H7 (cell line): ENCODE measurements at regions not wholly inside any gene's neighbourhood (a gene's known extent, or its start where the extent isn't known, plus 50 kb on each side); places are given as distances from the start of the nearest gene placed in this dataset.
"Not testable (repeated sequence)": the region's sequence is repeated elsewhere in the genome, so short reads cannot be mapped to it uniquely, and the experiment has no call there.

Experiments
- DNase-seq: peaks from one replicate; pipeline ENCODE4 v3.0.0; 2012
- H3K27me3 ChIP-seq: 2 replicates; pipeline ENCODE4 v1.6.0; 2011; ENCODE audit warnings: mild to moderate bottlenecking, low read length; ENCODE audit not compliant: control insufficient read depth, insufficient read depth
- H3K36me3 ChIP-seq: replicated peaks from 2 replicates; pipeline ENCODE4 v1.5.1; 2011; ENCODE audit warnings: low read length; ENCODE audit not compliant: control insufficient read depth, insufficient read depth
- H3K4me3 ChIP-seq: 2 replicates; pipeline ENCODE4 v1.5.1; 2011; ENCODE audit warnings: low read depth, mild to moderate bottlenecking, control low read depth, low read length, moderate library complexity; ENCODE audit not compliant: insufficient read depth

DNA sequence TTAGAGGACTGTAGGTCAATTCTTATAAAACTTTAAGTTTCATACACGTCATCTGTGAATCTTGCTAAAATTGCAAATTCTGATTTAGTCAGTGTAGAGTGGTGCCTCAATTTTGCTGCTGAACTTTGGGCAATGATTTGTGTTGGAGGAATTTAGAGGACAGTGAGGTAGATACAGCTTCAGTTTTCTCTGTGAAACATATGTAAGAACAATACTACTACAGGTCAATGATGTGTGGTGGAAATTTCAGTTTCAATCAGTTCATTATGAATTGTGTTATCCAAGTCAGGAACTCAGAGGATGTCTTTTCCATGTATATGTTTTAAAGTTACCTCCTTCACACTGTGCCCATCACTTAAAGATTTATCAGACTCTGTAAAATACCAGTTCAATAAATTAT is 1597.8 kb upstream of the PCDH10 start:
- Histone ChIP-seq H3K36me3 (no peaks in the 10 kb centered on the region), H3K27me3 (no peaks in the 10 kb centered on the region), H3K4me3 (no peak overlapping the region)
- DNase-seq, result no peak

DNA sequence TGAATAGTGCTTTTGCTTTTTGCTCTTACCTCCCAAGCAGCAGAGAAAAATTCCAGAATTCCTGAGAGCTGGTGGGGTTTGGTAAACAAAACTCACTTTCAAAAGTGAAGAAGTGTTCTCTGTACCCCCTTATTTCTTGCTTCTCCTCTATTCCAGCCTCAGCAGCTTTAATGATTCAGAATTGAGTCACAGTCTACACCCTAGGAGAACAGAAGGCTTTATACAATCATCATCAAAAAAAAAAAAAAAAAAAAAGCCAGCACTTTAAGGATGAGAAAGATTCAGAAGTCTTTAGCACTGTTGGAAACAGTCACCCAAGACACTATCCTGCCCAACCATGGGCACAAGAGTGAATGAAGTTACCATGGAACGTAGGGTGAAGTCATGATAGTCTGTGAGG is 1583.1 kb upstream of the PCDH10 start:
- DNase-seq, result no peak
- Histone ChIP-seq H3K27me3 (no peaks in the 10 kb centered on the region), H3K4me3 (no peak overlapping the region), H3K36me3 (no peaks in the 10 kb centered on the region)

DNA sequence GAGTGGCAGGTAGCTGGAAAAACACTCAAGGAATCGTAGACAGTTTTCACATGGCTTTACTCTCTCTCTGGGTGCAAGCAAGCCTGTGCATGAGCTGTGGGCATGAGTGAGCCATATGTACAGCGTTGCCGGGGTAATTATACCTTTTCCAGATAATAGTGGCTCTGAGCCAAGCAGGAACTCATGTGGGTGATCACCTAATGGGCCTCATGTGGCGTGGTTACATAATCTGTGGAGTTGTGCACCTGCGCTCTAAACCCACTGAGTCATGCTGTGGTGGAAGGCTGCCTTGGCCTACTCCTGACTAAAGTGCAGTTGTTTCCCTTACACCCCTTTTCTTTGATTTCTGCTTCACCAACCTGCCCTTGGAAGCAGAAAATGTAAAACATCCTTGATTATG is 1564.5 kb upstream of the PCDH10 start:
- Histone ChIP-seq H3K36me3 (no peaks in the 10 kb centered on the region), H3K4me3 (no peak overlapping the region), H3K27me3 (no peaks in the 10 kb centered on the region)
- DNase-seq, result no peak

DNA sequence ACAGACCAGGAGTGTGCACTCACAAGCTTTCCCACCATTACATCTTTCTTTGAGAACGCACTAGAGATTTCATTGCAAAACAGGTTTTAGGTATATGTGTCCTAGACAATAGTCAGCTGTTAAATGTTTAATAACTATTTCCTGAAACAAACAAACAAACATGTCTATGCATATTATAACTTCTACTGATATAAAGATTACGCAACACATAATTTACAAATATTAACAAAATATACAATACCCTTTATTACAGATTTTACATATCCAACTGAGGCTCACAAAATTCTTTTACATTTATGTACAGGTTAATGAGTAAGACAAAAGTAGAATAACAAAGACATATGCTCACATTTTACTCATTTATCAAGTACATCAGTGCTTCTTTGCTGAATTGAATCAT is 1554.0 kb upstream of the PCDH10 start:
- DNase-seq, result no peak
- Histone ChIP-seq H3K36me3 (no peaks in the 10 kb centered on the region), H3K27me3 (no peaks in the 10 kb centered on the region), H3K4me3 (no peak overlapping the region)

DNA sequence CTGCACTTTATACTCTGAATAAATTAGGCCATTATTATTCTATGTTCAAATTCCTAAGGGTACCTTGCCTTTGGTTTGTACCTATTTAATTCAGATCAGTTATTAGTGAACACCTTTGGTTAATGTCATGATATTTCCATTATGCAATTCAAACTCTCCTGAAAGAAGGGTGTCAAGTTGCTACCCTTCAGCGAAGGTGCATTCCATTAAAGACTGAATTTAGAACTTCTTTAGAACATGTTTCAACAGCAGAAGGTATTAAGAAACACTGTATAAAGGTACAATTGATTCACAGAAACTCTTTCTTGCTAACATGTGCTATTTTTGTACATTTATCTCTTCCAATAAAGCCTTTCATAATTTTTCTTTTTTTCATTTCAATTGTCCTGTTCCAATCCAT is 1545.4 kb upstream of the PCDH10 start:
- Histone ChIP-seq H3K4me3 (no peak overlapping the region), H3K27me3 (no peaks in the 10 kb centered on the region), H3K36me3 (no peaks in the 10 kb centered on the region)
- no peak for DNase-seq

DNA sequence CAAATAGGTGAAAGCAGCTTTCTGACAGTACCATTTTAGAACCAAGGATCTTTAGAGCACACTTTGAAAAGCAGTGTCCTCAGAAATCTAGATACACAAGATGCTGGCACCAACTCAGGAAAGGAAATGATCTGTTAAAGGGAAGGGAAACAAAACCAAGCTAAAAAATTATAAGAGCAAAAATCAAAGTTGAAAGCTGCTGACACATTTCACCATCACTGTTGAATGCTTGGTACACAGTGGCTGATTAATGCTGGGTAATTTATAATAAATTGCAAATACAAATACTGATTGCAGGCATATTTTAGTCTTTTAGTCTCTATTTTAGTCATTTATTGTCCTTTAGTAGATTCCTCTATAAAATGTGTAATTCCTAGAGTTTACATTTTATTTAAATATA is 1540.1 kb upstream of the PCDH10 start:
- Histone ChIP-seq H3K4me3 (no peak overlapping the region), H3K27me3 (no peaks in the 10 kb centered on the region), H3K36me3 (no peaks in the 10 kb centered on the region)
- DNase-seq, result no peak

DNA sequence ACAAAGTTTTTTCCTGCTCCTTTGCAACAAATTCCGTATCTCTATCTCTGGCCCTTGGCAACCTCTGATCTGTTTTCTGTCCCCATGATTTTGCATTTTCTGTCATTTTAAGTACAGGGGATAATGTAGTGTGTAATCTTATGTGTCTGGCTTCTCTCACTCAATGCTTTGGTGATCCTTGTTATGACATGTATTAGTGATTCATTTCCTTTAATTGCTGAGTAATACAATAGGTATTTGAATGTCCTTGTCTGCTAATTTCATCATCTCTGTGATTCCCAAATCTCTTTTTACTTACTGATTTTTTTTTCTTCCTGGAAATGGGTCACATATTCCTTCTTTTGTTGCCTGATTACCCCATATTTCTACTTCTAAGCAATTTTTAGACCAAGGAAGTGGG is 1538.6 kb upstream of the PCDH10 start:
- not testable (repeated sequence) for DNase-seq, H3K4me3 ChIP-seq, H3K36me3 ChIP-seq, H3K27me3 ChIP-seq

DNA sequence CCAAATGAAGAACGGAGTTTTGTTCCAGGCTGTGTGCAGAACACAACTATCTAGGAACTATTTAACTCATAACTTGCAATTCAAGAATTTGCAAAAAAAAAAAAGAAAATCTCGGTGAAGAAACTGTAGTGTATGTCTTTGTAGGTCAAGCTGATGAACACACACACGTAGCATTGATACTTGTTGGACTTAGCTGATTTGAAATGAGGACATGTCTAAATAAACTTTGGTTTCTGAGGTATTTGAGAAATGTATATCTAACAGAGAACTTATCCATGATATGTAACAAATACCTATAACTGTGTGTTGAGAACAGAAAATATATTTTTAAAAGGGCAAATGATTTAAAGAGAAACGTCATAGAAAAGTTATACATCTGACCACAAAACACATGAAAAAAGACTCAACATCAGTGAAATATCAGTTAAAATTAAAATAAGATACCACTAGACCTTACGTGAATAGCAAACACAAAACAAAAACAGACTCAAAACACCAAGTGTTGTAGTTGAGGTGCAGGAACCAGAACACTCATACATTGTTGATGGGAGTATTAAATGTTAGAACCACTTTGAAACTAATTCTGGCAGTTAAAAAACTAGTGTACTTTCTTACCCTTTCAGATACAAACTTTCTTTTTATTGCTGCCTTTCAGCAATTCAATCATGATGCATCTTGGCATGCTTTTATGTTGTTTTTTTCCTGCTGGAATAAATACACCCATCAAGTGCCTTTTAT is 1535.8 kb upstream of the PCDH10 start:
- no peaks in the 10 kb centered on the region for H3K27me3 ChIP-seq
- DNase-seq, result no peak
- H3K36me3 ChIP-seq, result no peaks in the 10 kb centered on the region
- no peak overlapping the region for H3K4me3 ChIP-seq

DNA sequence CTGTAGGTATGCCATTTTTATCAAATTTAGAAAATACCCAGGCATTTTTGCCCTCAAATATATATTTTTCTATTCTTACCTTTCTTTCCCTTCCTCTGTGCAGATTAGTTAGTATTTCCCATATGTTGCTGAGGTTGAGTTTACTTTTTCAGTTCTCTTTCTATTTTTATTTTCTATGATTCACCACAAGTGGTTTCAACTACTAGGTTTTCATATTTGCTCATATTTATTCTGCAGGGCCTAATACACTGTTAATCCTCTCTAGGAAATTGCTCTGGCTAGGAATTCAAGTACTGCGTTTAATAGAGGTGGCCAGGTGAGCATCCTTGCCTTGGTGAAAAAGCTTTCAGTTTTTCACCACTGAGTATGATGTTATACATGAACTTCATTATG is 1535.3 kb upstream of the PCDH10 start:
- no peak for DNase-seq
- H3K4me3 ChIP-seq, result no peak overlapping the region
- H3K27me3 ChIP-seq, result no peaks in the 10 kb centered on the region
- H3K36me3 ChIP-seq, result no peaks in the 10 kb centered on the region

DNA sequence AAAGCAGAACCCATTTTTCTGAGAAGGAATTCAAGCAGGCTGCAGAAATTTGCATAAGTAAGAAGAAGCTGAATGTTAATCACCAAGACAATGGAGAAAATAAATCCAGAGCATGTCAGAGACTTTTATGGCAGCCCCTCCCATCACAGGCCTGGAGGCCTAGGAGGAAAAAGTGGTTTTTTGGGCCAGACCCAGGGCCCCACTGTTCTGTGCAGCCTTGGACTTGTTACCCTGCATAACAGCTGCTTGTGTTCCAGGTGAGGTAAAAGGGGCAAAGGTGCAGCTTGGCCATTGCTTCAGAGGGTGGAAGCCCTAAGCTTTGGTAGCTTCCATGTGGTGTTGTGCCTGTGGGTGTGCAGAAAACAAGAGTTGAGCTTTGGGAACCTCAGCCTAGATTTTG is 1516.2 kb upstream of the PCDH10 start:
- Histone ChIP-seq H3K36me3 (no peaks in the 10 kb centered on the region), H3K27me3 (no peaks in the 10 kb centered on the region), H3K4me3 (no peak overlapping the region)
- DNase-seq, result no peak

DNA sequence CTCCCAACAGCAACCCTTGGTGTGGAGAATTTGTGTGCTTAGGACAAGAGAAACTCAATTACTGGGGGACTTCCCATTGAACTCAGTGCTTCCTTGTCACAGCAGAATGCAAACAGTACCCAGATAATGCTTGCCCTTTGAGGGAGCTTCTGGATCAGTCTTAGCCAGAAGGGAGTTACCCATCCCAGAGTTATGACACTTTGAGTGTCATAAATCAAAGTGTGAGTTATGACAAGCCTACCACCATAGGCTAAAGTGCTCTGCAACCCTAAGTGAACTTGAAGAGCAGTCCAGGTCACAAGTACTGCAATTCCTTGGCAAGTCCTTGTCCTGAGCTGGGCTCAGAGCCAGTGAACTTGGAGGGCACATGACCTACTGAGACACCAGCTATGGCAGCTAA is 1513.9 kb upstream of the PCDH10 start:
- H3K4me3 ChIP-seq, result no peak overlapping the region

DNA sequence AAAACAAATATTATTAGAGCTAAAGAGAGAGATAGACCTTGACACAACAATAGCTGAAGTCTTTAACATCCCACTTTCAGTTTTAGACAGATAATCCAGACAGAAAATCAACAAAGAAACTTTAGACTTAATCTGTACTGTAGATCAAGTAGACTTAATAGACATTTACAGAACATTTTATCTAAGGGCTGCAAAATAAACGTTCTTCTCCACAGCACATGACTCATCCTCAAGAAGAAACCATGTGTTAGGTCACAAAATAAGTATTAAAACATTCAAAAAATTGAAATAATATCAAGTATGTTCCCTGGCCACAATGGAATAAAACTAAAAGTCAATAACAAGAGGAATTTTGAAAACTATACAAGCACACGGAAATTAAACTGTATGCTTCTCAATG is 1510.3 kb upstream of the PCDH10 start:
- DNase-seq, result no peak
- Histone ChIP-seq H3K27me3 (no peaks in the 10 kb centered on the region), H3K4me3 (no peak overlapping the region), H3K36me3 (no peaks in the 10 kb centered on the region)

More for the DNA sequence above, 1513.9 kb upstream of the PCDH10 start:
- Histone ChIP-seq H3K27me3 (no peaks in the 10 kb centered on the region), H3K36me3 (no peaks in the 10 kb centered on the region)
- DNase-seq, result no peak

DNA sequence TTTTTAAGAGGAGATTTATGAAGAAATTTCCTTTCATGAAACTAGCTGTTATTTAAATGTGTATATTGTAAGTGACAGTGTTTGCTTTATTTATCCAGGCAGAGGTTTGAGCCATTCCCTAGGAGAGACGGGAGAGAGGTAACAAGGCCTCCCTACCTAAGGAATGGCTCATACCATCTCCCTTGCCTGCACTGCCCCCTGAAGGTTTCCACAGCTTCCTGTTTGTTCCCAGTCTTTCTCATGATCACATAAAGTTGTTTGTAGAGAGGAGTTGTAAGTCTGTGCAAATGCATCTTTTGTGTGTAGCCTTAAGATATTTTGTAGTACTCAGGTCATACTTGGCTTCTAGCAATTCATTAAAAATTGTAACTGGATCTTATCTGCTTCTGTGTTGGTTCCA is 1504.5 kb upstream of the PCDH10 start:
- Histone ChIP-seq H3K27me3 (no peaks in the 10 kb centered on the region), H3K36me3 (no peaks in the 10 kb centered on the region), H3K4me3 (no peak overlapping the region)
- DNase-seq, result peak; percentile 30

DNA sequence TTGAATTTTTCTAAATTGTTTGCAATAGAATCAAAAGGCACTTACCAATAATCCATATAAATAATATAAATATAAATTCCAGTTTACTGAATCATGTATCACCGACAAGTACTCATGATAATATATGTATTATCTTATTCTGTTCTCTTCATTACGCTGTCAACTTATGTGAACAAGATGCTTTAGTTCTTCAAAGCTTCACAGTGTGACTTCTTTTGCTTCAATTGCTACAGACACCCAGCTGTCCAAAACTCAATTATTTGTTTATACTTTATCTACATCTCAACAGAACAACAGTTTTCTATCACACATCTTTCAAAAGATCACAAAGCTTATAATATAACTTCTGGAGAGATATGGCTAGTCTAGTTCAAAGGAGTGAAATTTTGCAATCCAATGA is 1499.9 kb upstream of the PCDH10 start:
- Histone ChIP-seq H3K4me3 (no peak overlapping the region), H3K36me3 (no peaks in the 10 kb centered on the region), H3K27me3 (no peaks in the 10 kb centered on the region)
- no peak for DNase-seq

DNA sequence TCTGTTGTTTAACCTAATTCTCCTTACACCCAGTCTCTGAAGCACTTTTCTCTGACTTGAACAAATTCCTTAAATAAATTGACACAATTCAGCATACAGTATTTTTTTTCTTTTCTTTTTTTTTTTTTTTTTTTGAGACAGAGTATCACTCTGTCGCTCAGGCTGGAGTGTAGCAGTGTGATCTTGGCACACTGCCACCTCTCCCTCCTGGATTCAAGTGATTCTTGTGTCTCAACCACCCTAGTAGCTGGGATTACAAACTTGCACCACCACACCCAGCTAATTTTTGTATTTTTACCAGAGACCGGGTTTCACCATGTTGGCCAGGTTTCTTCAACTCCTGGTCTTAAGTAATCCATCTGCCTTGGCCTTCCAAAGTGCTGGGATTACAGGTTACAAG is 1498.1 kb upstream of the PCDH10 start:
- no peaks in the 10 kb centered on the region for H3K27me3 ChIP-seq
- H3K36me3 ChIP-seq, result no peaks in the 10 kb centered on the region
- H3K4me3 ChIP-seq, result no peak overlapping the region
- no peak for DNase-seq

DNA sequence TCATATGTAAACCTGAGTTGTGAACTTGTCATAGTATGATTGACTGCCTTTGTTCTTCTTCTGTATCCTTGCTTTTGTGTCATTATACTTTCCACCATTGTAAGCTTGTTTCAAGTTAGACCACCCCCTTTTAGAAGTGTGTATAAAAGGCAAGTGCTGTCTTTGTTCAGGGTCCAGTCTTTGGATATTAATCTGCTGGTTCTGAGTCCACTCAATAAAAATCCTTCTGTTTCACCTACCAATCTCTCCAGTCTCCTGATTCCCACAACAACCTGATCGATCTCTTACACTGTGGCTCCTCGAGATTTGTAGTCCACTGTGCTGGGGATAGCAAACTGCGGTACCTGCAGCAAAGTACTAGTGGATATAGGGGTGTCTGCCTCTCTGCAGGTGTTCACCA is 1465.8 kb upstream of the PCDH10 start:
- H3K36me3 ChIP-seq, DNase-seq, H3K4me3 ChIP-seq, H3K27me3 ChIP-seq: not testable (repeated sequence)
